H9 (cell line): ENCODE measurements at regions not wholly inside any gene's neighbourhood (a gene's known extent, or its start where the extent isn't known, plus 50 kb on each side); places are given as distances from the start of the nearest gene placed in this dataset.

Experiments
- DNase-seq: peaks from one replicate; pipeline ENCODE4 v3.0.0-alpha.2; 2017
- H2AFZ ChIP-seq: one replicate; pipeline ENCODE4 v1.6.1; 2013; ENCODE audit warnings: mild to moderate bottlenecking, low read length, control low read depth, moderate library complexity
- H2AK5ac ChIP-seq: 2 replicates; pipeline ENCODE4 v1.6.1; 2013; ENCODE audit warnings: low read length, control low read depth, mixed read lengths; ENCODE audit not compliant: insufficient read length
- H2BK120ac ChIP-seq: one replicate; pipeline ENCODE4 v1.6.1; 2013; ENCODE audit warnings: low read depth, mild to moderate bottlenecking, low read length, control low read depth, inconsistent platforms; ENCODE audit not compliant: poor library complexity, severe bottlenecking
- H2BK12ac ChIP-seq: 2 replicates; pipeline ENCODE4 v1.6.1; 2013; ENCODE audit warnings: low read length, control low read depth, mixed read lengths, low read depth; ENCODE audit not compliant: insufficient read length
- H2BK15ac ChIP-seq: 2 replicates; pipeline ENCODE4 v1.6.1; 2013; ENCODE audit warnings: low read depth, low read length, control low read depth
- H2BK20ac ChIP-seq: one replicate; pipeline ENCODE4 v1.6.1; 2013; ENCODE audit warnings: low read depth, mild to moderate bottlenecking, low read length, control low read depth, inconsistent platforms; ENCODE audit not compliant: poor library complexity, severe bottlenecking
- H2BK5ac ChIP-seq: 2 replicates; pipeline ENCODE4 v1.6.1; 2013; ENCODE audit warnings: low read length, control low read depth, mixed read lengths; ENCODE audit not compliant: insufficient read length
- H3K14ac ChIP-seq: 2 replicates; pipeline ENCODE4 v1.6.1; 2013; ENCODE audit warnings: low read length, control low read depth; ENCODE audit not compliant: insufficient read depth
- H3K18ac ChIP-seq: 2 replicates; pipeline ENCODE4 v1.6.1; 2013; ENCODE audit warnings: low read depth, mild to moderate bottlenecking, mixed read lengths, low read length, control low read depth; ENCODE audit not compliant: insufficient read length
- H3K23ac ChIP-seq: 2 replicates; pipeline ENCODE4 v1.6.1; 2013; ENCODE audit warnings: low read length, control low read depth, mixed read lengths, low read depth; ENCODE audit not compliant: insufficient read length
- H3K23me2 ChIP-seq: 2 replicates; pipeline ENCODE4 v1.6.1; 2013; ENCODE audit warnings: low read depth, mild to moderate bottlenecking, mixed read lengths, low read length, control low read depth; ENCODE audit not compliant: insufficient read length, poor library complexity, severe bottlenecking
- H3K27ac ChIP-seq: 2 replicates; pipeline ENCODE4 v1.5.1; 2013; ENCODE audit warnings: low read length, control low read depth, mixed read lengths, low read depth; ENCODE audit not compliant: insufficient read length
- H3K27me3 ChIP-seq: 2 replicates; pipeline ENCODE4 v1.6.1; 2013; ENCODE audit warnings: low read length, control low read depth, inconsistent platforms; ENCODE audit not compliant: insufficient read depth
- H3K4ac ChIP-seq: 2 replicates; pipeline ENCODE4 v1.6.1; 2013; ENCODE audit warnings: low read depth, mild to moderate bottlenecking, control low read depth, inconsistent platforms, low read length, moderate library complexity
- H3K4me1 ChIP-seq: 2 replicates; pipeline ENCODE4 v1.6.1; 2013; ENCODE audit warnings: low read length, control low read depth, inconsistent platforms; ENCODE audit not compliant: insufficient read depth
- H3K4me2 ChIP-seq: 2 replicates; pipeline ENCODE4 v1.6.1; 2013; ENCODE audit warnings: low read length, control low read depth, mixed read lengths; ENCODE audit not compliant: insufficient read length, insufficient read depth
- H3K56ac ChIP-seq: 2 replicates; pipeline ENCODE4 v1.6.1; 2013; ENCODE audit warnings: low read depth, mild to moderate bottlenecking, mixed read lengths, low read length, control low read depth; ENCODE audit not compliant: insufficient read length
- H3K79me1 ChIP-seq: 2 replicates; pipeline ENCODE4 v1.6.1; 2013; ENCODE audit warnings: low read depth, mild to moderate bottlenecking, moderate library complexity, low read length, control low read depth, inconsistent platforms; ENCODE audit not compliant: insufficient read depth, poor library complexity, severe bottlenecking
- H3K79me2 ChIP-seq: 2 replicates; pipeline ENCODE4 v1.6.1; 2013; ENCODE audit warnings: low read length, control low read depth, inconsistent platforms; ENCODE audit not compliant: insufficient read depth
- H3K9ac ChIP-seq: 2 replicates; pipeline ENCODE4 v1.6.1; 2013; ENCODE audit warnings: low read length, control low read depth, mixed read lengths; ENCODE audit not compliant: insufficient read length; ENCODE audit errors: extremely low read depth
- H3K9me3 ChIP-seq: one replicate; pipeline ENCODE4 v1.6.1; 2013; ENCODE audit warnings: low read depth, low read length, inconsistent platforms; ENCODE audit not compliant: control insufficient read depth
- H3T11ph ChIP-seq: one replicate; pipeline ENCODE4 v1.6.1; 2013; ENCODE audit warnings: mild to moderate bottlenecking, low read length, control low read depth, inconsistent platforms
- H4K20me1 ChIP-seq: one replicate; pipeline ENCODE4 v1.6.1; 2013; ENCODE audit not compliant: control insufficient read depth, insufficient read length, insufficient read depth
- H4K5ac ChIP-seq: 2 replicates; pipeline ENCODE4 v1.6.1; 2013; ENCODE audit warnings: low read depth, mild to moderate bottlenecking, mixed read lengths, low read length, control low read depth; ENCODE audit not compliant: insufficient read length
- H4K8ac ChIP-seq: replicated peaks from 2 replicates; pipeline ENCODE4 v1.6.1; 2013; ENCODE audit warnings: low read length, control low read depth, mixed read lengths, low read depth; ENCODE audit not compliant: insufficient read length
- H4K91ac ChIP-seq: 2 replicates; pipeline ENCODE4 v1.6.1; 2013; ENCODE audit warnings: low read depth, mild to moderate bottlenecking, moderate library complexity, mixed read lengths, low read length, control low read depth; ENCODE audit not compliant: insufficient read length
- H3K27ac Mint-ChIP-seq, 3 experiments: 2 replicates in 2 of 3; 3 replicates in 1 of 3; pipeline ENCODE4 v1.8.0; 2020 to 2021; ENCODE audit warnings: mixed read lengths in 3 of 3, mild to moderate bottlenecking in 1 of 3, moderate library complexity in 1 of 3
- H3K27me3 Mint-ChIP-seq: 2 replicates; pipeline ENCODE4 v1.8.0; 2021; ENCODE audit warnings: low read depth, mild to moderate bottlenecking, moderate library complexity, mixed read lengths
- H3K36me3 Mint-ChIP-seq, 3 experiments: 2 replicates in 2 of 3; 3 replicates in 1 of 3; pipeline ENCODE4 v1.8.0; 2020 to 2021; ENCODE audit warnings: low read depth in 3 of 3, mixed read lengths in 3 of 3; ENCODE audit not compliant: insufficient read depth in 1 of 3
- H3K4me1 Mint-ChIP-seq, 2 experiments: 2 replicates each; pipeline ENCODE4 v1.8.0; 2020; ENCODE audit warnings: mixed read lengths in 2 of 2
- H3K4me3 Mint-ChIP-seq, 2 experiments: 2 replicates in 1 of 2; 3 replicates in 1 of 2; pipeline ENCODE4 v1.8.0; 2020 to 2021; ENCODE audit warnings: mild to moderate bottlenecking in 2 of 2, mixed read lengths in 2 of 2, moderate library complexity in 1 of 2
- H3K9me3 Mint-ChIP-seq, 2 experiments: 2 replicates in 1 of 2; 3 replicates in 1 of 2; pipeline ENCODE4 v1.8.0; 2020; ENCODE audit warnings: mild to moderate bottlenecking in 2 of 2, mixed read lengths in 2 of 2, moderate library complexity in 1 of 2
- CTCF ChIP-seq: fragments of 200-600 bp; sonication (generic); conservative IDR thresholded peaks from 3 replicates; pipeline ENCODE4 v1.8.0; 2021; ENCODE audit warnings: antibody characterized with exemption, mild to moderate bottlenecking
- WGBS: extraction: QIAGEN DNeasy Blood & Tissue Kit; methylation state at CpG from one replicate; pipeline ENCODE4 v1.1.7; 2013; ENCODE audit warnings: missing lambda C conversion rate, low lambda C conversion rate, mixed read lengths; ENCODE audit not compliant: insufficient read length; ENCODE audit errors: extremely low coverage; 5-methylcytosine and 5-hydroxymethylcytosine counted together

- no peak overlapping the region for H3K9ac ChIP-seq
- no peak overlapping the region for H2BK15ac ChIP-seq
- no peak overlapping the region for H3K4ac ChIP-seq
- no peak overlapping the region for H2BK120ac ChIP-seq
- no peaks in the 10 kb centered on the region for H3K4me1 ChIP-seq
- H4K91ac ChIP-seq = no peak overlapping the region
- no peak for DNase-seq
- Mint-ChIP-seq H3K27me3 (no peaks in the 10 kb centered on the region), H3K27ac (no peak overlapping the region), H3K9me3 (no peaks in the 10 kb centered on the region), H3K4me1 (peaks cover 0 to 11% of the 10 kb centered on the region in 2 experiments; a peak in 1 of 4 replicates), H3K36me3 (no peaks in the 10 kb centered on the region; a peak in 1 of 7 replicates), H3K4me3 (no peak overlapping the region)
- H3K23ac ChIP-seq = no peak overlapping the region
- no peak overlapping the region for H3K18ac ChIP-seq
- no peak overlapping the region for H2BK20ac ChIP-seq
- no peak overlapping the region for H4K8ac ChIP-seq
- no peaks in the 10 kb centered on the region for H3K79me2 ChIP-seq
- H2AFZ ChIP-seq = no peak overlapping the region
- WGBS = no CpG with 5 or more reads among the region's 3 CpGs
- H3K79me1 ChIP-seq = no peaks in the 10 kb centered on the region
- no peak overlapping the region for H3K4me2 ChIP-seq
- H3K27me3 ChIP-seq = no peaks in the 10 kb centered on the region
- H3K9me3 ChIP-seq = no peaks in the 10 kb centered on the region
- H3T11ph ChIP-seq = no peak overlapping the region
- no peak for TF ChIP-seq CTCF
- no peak overlapping the region for H2BK12ac ChIP-seq
- no peak overlapping the region for H3K27ac ChIP-seq
- H4K5ac ChIP-seq = no peak overlapping the region
- no peak overlapping the region for H2AK5ac ChIP-seq
- H3K14ac ChIP-seq = no peak overlapping the region
- no peak overlapping the region for H3K56ac ChIP-seq
- H4K20me1 ChIP-seq = no peaks in the 10 kb centered on the region
- no peaks in the 10 kb centered on the region for H3K23me2 ChIP-seq
- H2BK5ac ChIP-seq = no peak overlapping the region
Measured at GRCh38 chr5:164741376-164741775, 1236.0 kb downstream of the MAT2B start.
